GM23248 (cell line): ENCODE measurements at regions not wholly inside any gene's neighbourhood (a gene's known extent, or its start where the extent isn't known, plus 50 kb on each side); places are given as distances from the start of the nearest gene placed in this dataset.

Experiments
- EZH2 ChIP-seq: fragments of 200-600 bp; sonication (generic); IDR thresholded peaks from 2 replicates; pipeline ENCODE4 v1.6.1; 2018; ENCODE audit warnings: antibody characterized with exemption, mild to moderate bottlenecking; ENCODE audit not compliant: insufficient read depth, poor library complexity, severe bottlenecking
- EZH2phosphoT487 ChIP-seq: fragments of 200-600 bp; sonication (generic); IDR thresholded peaks from 2 replicates; pipeline ENCODE4 v1.6.1; 2018; ENCODE audit warnings: antibody characterized with exemption, moderate library complexity, mild to moderate bottlenecking, low read depth; ENCODE audit not compliant: insufficient read depth

GRCh38 chr17:72466606-72467005 is 345.8 kb downstream of the SOX9 start:
- TF ChIP-seq EZH2phosphoT487 (no peak), EZH2 (no peak)
